ENCODE measurements at regions not wholly inside any gene's neighbourhood (a gene's known extent, or its start where the extent isn't known, plus 50 kb on each side); places are given as distances from the start of the nearest gene placed in this dataset.

GRCh38 chr1:191140038-191140437 is 662.4 kb upstream of the BRINP3 start:
- FAIRE-seq = no peak
- TF ChIP-seq SPI1 (IDR thresholded peaks at IDR 0.05; ENCODE audit: low read depth, low read length) (no peak), POU2F2 (IDR thresholded peaks at IDR 0.05; ENCODE audit: low read depth, low read length) (no peak), POLR2A (IDR thresholded peaks at IDR 0.05; ENCODE audit: low read depth, low read length) (no peak), PAX5 (IDR thresholded peaks at IDR 0.05; ENCODE audit: insufficient read depth, low read length, severe bottlenecking) (no peak), POLR2AphosphoS5 (IDR thresholded peaks at IDR 0.05; ENCODE audit: low read depth, low read length) (no peak), TAF1 (IDR thresholded peaks at IDR 0.05; ENCODE audit: low read depth, low read length) (no peak)
- DNase-seq (ENCODE audit: insufficient read length, low spot score) = no peak

- FAIRE-seq (no peak), DNase-seq (ENCODE audit: insufficient read length, low spot score) (no peak)
- TF ChIP-seq POU2F2 (IDR thresholded peaks at IDR 0.05; ENCODE audit: low read depth, low read length) = no peak
- TF ChIP-seq TAF1 (IDR thresholded peaks at IDR 0.05; ENCODE audit: low read depth, low read length) = no peak
- TF ChIP-seq SPI1 (IDR thresholded peaks at IDR 0.05; ENCODE audit: low read depth, low read length) = no peak
- TF ChIP-seq PAX5 (IDR thresholded peaks at IDR 0.05; ENCODE audit: insufficient read depth, low read length, severe bottlenecking) = no peak
- no peak for TF ChIP-seq POLR2AphosphoS5 (IDR thresholded peaks at IDR 0.05; ENCODE audit: low read depth, low read length)
- no peak for TF ChIP-seq POLR2A (IDR thresholded peaks at IDR 0.05; ENCODE audit: low read depth, low read length)
Measured at GRCh38 chr1:191142748-191143147, 665.1 kb upstream of the BRINP3 start.

GRCh38 chr1:191145834-191146233 is 668.2 kb upstream of the BRINP3 start:
- DNase-seq (ENCODE audit: insufficient read length, low spot score) (no peak), FAIRE-seq (no peak)
- TF ChIP-seq POLR2AphosphoS5 (IDR thresholded peaks at IDR 0.05; ENCODE audit: low read depth, low read length) (no peak), SPI1 (IDR thresholded peaks at IDR 0.05; ENCODE audit: low read depth, low read length) (no peak), POU2F2 (IDR thresholded peaks at IDR 0.05; ENCODE audit: low read depth, low read length) (no peak), POLR2A (IDR thresholded peaks at IDR 0.05; ENCODE audit: low read depth, low read length) (no peak), PAX5 (IDR thresholded peaks at IDR 0.05; ENCODE audit: insufficient read depth, low read length, severe bottlenecking) (no peak), TAF1 (IDR thresholded peaks at IDR 0.05; ENCODE audit: low read depth, low read length) (no peak)

GRCh38 chr1:191151321-191151807 is 673.7 kb upstream of the BRINP3 start:
- FAIRE-seq (no peak), DNase-seq (ENCODE audit: insufficient read length, low spot score) (no peak)
- no peak for TF ChIP-seq POU2F2 (IDR thresholded peaks at IDR 0.05; ENCODE audit: low read depth, low read length)
- TF ChIP-seq POLR2AphosphoS5 (IDR thresholded peaks at IDR 0.05; ENCODE audit: low read depth, low read length) = no peak
- no peak for TF ChIP-seq SPI1 (IDR thresholded peaks at IDR 0.05; ENCODE audit: low read depth, low read length)
- TF ChIP-seq TAF1 (IDR thresholded peaks at IDR 0.05; ENCODE audit: low read depth, low read length) = no peak
- no peak for TF ChIP-seq PAX5 (IDR thresholded peaks at IDR 0.05; ENCODE audit: insufficient read depth, low read length, severe bottlenecking)

GRCh38 chr1:191152776-191153175 is 675.1 kb upstream of the BRINP3 start:
- FAIRE-seq (no peak), DNase-seq (ENCODE audit: insufficient read length, low spot score) (no peak)
- no peak for TF ChIP-seq POLR2A (IDR thresholded peaks at IDR 0.05; ENCODE audit: low read depth, low read length)
- TF ChIP-seq SPI1 (IDR thresholded peaks at IDR 0.05; ENCODE audit: low read depth, low read length) = peak; percentile 75
- TF ChIP-seq PAX5 (IDR thresholded peaks at IDR 0.05; ENCODE audit: insufficient read depth, low read length, severe bottlenecking) = no peak

- no peak for TF ChIP-seq PAX5 (IDR thresholded peaks at IDR 0.05; ENCODE audit: insufficient read depth, low read length, severe bottlenecking)
- no peak for TF ChIP-seq POU2F2 (IDR thresholded peaks at IDR 0.05; ENCODE audit: low read depth, low read length)
- TF ChIP-seq TAF1 (IDR thresholded peaks at IDR 0.05; ENCODE audit: low read depth, low read length) = no peak
- no peak for TF ChIP-seq POLR2A (IDR thresholded peaks at IDR 0.05; ENCODE audit: low read depth, low read length)
- TF ChIP-seq SPI1 (IDR thresholded peaks at IDR 0.05; ENCODE audit: low read depth, low read length) = no peak
- no peak for TF ChIP-seq POLR2AphosphoS5 (IDR thresholded peaks at IDR 0.05; ENCODE audit: low read depth, low read length)
- FAIRE-seq = no peak
Measured at GRCh38 chr1:191155178-191155577, 677.5 kb upstream of the BRINP3 start.

GRCh38 chr1:191160837-191161236 is 683.2 kb upstream of the BRINP3 start:
- FAIRE-seq = no peak
- DNase-seq (ENCODE audit: insufficient read length, low spot score) = no peak
- TF ChIP-seq TAF1 (IDR thresholded peaks at IDR 0.05; ENCODE audit: low read depth, low read length) (no peak), POLR2A (IDR thresholded peaks at IDR 0.05; ENCODE audit: low read depth, low read length) (no peak), POU2F2 (IDR thresholded peaks at IDR 0.05; ENCODE audit: low read depth, low read length) (no peak), POLR2AphosphoS5 (IDR thresholded peaks at IDR 0.05; ENCODE audit: low read depth, low read length) (no peak), PAX5 (IDR thresholded peaks at IDR 0.05; ENCODE audit: insufficient read depth, low read length, severe bottlenecking) (no peak), SPI1 (IDR thresholded peaks at IDR 0.05; ENCODE audit: low read depth, low read length) (no peak)

More at GRCh38 chr1:191155178-191155577, 677.5 kb upstream of the BRINP3 start:
- no peak for DNase-seq (ENCODE audit: insufficient read length, low spot score)

- TF ChIP-seq POU2F2 (IDR thresholded peaks at IDR 0.05; ENCODE audit: low read depth, low read length) (no peak), PAX5 (IDR thresholded peaks at IDR 0.05; ENCODE audit: insufficient read depth, low read length, severe bottlenecking) (no peak), TAF1 (IDR thresholded peaks at IDR 0.05; ENCODE audit: low read depth, low read length) (no peak), POLR2AphosphoS5 (IDR thresholded peaks at IDR 0.05; ENCODE audit: low read depth, low read length) (no peak), SPI1 (IDR thresholded peaks at IDR 0.05; ENCODE audit: low read depth, low read length) (no peak), POLR2A (IDR thresholded peaks at IDR 0.05; ENCODE audit: low read depth, low read length) (no peak)
- FAIRE-seq (no peak), DNase-seq (ENCODE audit: insufficient read length, low spot score) (no peak)
Measured at GRCh38 chr1:191162762-191163161, 685.1 kb upstream of the BRINP3 start.

- FAIRE-seq (no peak), DNase-seq (ENCODE audit: insufficient read length, low spot score) (no peak)
- TF ChIP-seq POLR2A (IDR thresholded peaks at IDR 0.05; ENCODE audit: low read depth, low read length) = no peak
- no peak for TF ChIP-seq POU2F2 (IDR thresholded peaks at IDR 0.05; ENCODE audit: low read depth, low read length)
- no peak for TF ChIP-seq PAX5 (IDR thresholded peaks at IDR 0.05; ENCODE audit: insufficient read depth, low read length, severe bottlenecking)
- no peak for TF ChIP-seq TAF1 (IDR thresholded peaks at IDR 0.05; ENCODE audit: low read depth, low read length)
- TF ChIP-seq POLR2AphosphoS5 (IDR thresholded peaks at IDR 0.05; ENCODE audit: low read depth, low read length) = no peak
- TF ChIP-seq SPI1 (IDR thresholded peaks at IDR 0.05; ENCODE audit: low read depth, low read length) = no peak
Measured at GRCh38 chr1:191163621-191164020, 686.0 kb upstream of the BRINP3 start.

- FAIRE-seq = peak; percentile 89
- DNase-seq (ENCODE audit: insufficient read length, low spot score) = no peak
- no peak for TF ChIP-seq POLR2AphosphoS5 (IDR thresholded peaks at IDR 0.05; ENCODE audit: low read depth, low read length)
- no peak for TF ChIP-seq POLR2A (IDR thresholded peaks at IDR 0.05; ENCODE audit: low read depth, low read length)
- TF ChIP-seq SPI1 (IDR thresholded peaks at IDR 0.05; ENCODE audit: low read depth, low read length) = peak; percentile 94
- no peak for TF ChIP-seq PAX5 (IDR thresholded peaks at IDR 0.05; ENCODE audit: insufficient read depth, low read length, severe bottlenecking)
- no peak for TF ChIP-seq TAF1 (IDR thresholded peaks at IDR 0.05; ENCODE audit: low read depth, low read length)
- TF ChIP-seq POU2F2 (IDR thresholded peaks at IDR 0.05; ENCODE audit: low read depth, low read length) = no peak
Measured at GRCh38 chr1:191174298-191174697, 696.6 kb upstream of the BRINP3 start.

Measured in GM12891 (cell line).